Glomerular visceral epithelial cell (primary cell): ENCODE measurements at regions not wholly inside any gene's neighbourhood (a gene's known extent, or its start where the extent isn't known, plus 50 kb on each side); places are given as distances from the start of the nearest gene placed in this dataset.

ENCODE experiments used
- DNase-seq: peaks from one replicate; pipeline ENCODE4 v3.0.0-alpha.2; 2016; ENCODE audit errors: extremely low spot score

DNA sequence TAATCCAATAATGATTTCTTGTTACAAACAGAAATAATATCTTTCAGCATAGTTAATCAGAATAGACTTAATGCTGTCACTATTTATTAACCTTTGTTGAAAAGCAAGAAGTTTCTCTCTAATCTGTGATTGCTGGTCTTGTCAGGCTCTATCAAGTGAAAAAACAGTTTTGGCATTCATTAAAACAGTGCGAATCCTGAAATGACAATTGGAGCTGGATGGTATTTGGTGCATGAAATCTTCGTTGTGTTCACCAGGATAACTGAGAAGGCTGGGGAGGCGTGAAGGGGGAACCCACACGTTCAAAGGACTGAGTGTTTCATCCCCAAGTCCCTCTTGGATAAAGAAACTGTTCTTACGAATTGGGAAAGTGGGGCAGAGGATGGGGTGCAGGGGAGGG is 190.2 kb upstream of the MYL2 start:
- no peak for DNase-seq

DNA sequence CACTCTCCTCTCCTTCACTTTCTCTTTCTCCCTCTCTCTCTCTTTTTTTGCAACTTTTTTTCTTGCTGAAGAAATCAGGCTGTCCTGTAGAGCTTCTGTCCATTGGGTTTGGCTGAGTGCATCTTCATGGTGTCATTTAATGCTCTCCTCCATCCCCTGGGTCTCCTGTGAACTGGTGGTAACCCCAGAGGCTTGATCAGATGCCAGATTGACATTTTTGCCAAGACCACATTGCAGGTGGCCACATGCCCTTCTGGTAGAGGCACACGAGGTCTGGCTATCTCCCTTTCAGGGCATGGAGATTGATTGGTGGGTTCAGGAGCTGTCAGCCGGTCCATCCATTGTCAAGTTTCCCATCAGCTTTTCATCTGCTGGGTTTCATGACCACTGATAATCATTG is 188.3 kb upstream of the MYL2 start:
- no peak for DNase-seq

DNA sequence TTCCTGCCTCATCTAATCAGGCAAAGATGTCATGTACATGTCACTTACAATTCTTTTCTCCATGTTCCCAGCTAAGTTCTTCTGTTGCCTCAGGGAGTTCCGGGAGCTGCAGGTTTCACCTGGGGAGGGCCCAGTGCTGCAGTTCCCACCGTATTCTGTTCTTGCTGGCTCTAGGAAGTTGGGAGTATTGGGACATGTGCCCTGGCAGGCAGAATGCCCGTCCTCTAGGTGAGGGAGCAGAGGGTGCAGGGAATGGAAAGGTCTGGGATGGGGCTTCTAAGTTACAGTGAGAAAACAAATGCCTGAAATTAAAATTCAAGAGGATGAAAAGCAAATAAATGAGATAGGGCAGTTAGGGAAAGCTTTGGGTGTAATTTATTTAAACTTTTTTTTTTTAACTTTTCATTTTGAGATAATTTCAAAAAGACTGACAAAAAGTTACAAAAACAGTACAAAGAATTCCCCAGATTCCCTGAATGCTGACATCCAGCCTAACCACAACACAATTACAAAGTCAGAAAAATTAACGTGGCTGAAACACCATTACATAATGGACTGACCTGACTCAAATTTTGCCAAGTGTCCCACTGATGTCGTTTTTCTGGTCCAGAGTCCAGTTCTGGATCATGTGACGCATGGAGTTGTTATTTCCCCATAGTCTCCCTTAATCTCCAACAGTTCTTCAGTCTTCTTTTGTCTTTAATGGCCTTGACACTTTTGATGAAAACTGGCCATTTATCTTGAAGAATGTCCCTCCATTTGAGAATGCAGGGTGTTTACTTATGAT is 187.2 kb upstream of the MYL2 start:
- DNase-seq, result no peak

GRCh38 chr12:111105294-111105693 is 184.9 kb upstream of the MYL2 start:
- no peak for DNase-seq

DNA sequence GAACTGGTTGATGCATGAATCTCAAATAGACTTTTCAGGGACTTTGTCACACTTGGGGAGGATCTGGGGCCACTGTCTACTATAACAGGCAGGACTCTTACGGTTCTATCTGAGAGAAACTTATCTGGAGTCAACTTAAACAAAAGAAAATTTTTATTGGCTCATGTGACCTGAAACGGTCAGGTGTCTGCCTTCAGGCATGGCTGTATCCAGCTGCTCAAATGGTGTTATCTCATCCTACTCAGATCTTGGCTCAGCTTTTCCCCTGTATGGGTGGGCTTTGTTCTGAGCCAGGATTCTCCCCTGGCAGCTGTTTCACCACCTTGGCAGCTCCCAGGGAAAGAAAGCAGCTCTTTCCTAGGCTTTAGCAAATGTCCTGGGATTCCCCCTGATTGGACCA is 183.2 kb upstream of the MYL2 start:
- DNase-seq, result no peak

DNA sequence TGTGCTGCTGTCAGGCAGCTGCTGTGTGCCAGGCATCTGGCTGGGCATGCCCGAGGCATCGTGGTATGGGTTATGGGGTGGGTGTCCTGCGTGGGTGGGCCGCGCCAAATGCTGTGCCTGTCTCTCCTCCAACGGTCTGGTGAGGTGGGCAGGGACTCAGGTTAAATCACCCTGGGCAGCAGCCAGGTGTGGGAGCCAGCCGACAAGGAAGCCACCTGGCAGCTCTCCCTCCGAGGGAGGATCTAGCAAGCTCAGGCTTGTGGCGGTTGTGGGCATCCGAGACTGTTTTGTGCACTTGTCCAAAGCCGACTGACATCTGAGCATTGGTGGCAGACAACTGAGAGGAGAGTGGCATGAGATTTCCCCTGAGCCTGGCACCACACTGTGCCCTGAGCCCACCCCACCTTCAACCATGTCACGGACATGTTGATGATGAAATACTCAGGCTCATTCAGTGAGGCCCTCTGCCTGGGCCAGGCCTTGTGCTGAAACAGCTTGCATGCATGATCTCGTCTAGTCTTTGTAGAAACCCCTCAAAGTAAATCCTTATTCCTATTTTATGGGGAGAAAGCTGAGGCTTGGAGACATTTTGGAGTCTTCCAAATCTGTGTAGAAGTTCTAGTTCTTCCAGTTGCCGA is 181.8 kb upstream of the MYL2 start:
- no peak for DNase-seq

DNA sequence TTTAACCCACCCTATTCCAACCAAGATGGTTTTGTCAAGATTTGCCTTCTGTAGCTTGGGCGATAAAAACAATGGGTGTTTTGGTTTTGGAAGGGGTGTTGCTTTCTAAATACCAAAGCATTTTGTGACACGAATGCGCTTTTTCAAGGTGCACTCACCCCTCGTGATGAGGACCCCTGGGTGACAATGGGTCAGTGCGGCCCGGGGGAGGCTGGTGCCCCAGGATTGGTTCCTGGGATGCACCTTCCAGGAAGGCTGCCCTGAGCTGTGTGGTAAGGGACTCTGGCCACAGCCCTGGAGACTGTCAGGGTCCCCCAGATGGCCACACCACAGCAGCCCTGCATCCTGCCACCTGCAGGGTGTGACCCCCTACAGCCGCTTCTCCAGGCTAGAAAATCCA is 180.6 kb upstream of the MYL2 start:
- no peak for DNase-seq

DNA sequence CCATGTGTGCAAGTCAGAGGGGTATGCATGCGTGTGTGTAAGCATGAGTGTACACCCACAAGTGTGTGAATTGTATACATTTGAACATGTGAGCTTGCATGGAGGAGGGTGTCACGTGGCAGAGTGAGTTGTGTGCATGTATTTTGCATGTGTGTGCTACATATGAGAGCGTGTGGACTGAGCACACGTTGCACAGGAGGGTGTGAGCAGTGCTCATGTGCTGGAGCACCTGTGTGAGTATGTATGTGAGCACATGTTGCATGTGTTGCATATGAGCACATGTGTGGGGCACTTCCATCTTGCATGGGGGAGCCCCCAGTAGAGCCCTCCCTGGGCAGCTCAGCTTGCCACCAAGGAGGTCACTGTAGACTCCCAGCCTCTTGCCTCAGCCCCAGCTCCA is 180.2 kb upstream of the MYL2 start:
- no peak for DNase-seq

- DNase-seq, result no peak
Observed at GRCh38 chr12:111100003-111100402, 179.6 kb upstream of the MYL2 start.

DNA sequence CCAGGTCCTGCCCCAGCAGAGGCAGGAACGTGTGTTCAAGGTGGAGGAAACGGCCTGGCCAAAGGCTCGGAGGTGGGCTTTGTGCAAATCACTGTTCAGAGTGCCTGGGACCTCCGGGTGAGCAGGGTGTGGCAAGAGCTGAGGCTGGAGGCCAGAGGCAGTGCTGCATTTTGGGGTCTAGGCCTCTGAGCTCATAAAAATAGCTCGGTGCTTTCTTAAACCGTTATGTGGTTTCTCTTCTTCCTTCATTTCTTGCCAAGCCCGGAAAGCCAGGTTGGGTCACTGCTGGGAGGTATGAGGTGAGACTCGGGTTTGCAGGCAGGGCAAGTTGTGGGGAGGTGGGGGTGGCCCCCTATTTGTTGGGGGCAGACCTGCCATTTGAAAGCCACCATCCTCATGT is 178.8 kb upstream of the MYL2 start:
- DNase-seq, result no peak

DNA sequence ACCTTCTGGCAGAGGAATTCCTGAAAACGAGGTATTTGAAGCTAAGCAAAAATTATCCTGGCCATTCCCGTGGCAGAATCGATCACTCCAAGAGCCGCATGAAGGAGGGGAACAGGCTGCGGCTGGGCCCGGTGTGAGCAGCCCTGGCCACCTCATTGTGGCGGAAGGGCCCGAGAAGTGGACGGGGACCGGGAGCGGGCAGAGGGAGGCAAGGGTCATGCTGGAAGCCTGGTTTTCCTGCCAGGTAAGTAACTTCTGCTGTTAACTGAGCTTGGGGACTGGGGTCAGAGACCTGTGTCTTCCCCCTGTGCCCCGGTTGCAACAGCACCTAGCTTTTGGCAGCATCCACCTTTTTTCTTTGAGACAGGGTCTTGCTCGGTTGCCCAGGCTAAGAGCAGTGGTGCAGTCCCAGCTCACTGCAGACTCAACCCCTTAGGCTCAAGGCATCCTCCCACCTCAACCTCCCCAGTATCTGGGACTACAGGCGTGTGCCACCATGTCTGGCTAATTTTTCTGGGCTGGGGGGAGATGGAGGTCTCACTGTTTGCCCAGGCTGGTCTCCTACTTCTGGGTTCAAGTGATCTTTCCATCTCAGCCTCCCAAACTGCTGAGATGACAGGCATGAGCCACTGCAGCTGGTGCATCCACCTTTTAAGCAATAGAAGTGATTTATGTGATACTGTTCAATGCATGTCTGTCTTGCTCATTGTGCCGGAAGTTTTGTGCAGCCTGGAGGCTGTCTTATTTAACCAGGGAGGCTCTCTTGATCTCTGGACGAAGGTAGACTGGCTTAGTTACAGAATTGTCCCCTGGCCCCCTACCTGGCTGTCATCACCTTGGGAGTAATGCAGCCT is 174.0 kb upstream of the MYL2 start:
- no peak for DNase-seq

GRCh38 chr12:111093428-111094142 is 173.2 kb upstream of the MYL2 start:
- DNase-seq, result no peak

DNA sequence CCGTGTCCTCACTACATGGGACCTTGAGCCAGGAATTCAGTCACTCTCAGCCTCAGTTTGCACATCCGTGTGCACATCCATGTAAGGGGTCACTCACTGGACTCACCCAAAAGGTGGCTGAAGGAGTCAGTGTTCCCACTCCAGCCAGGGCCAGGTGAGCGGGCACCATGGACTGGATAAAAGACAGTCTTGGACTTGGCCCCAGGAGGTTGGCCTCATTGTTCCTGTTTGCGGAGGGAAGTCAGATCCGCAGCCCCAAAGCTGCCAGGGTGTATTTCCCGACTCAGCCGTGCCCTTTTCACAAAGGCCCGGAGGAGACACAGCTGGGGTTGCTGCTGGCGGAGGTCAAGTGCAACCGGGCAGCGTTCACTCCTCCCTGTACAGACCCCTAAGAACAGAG is 170.7 kb upstream of the MYL2 start:
- no peak for DNase-seq

GRCh38 chr12:111089616-111090015 is 169.2 kb upstream of the MYL2 start:
- DNase-seq, result no peak

DNA sequence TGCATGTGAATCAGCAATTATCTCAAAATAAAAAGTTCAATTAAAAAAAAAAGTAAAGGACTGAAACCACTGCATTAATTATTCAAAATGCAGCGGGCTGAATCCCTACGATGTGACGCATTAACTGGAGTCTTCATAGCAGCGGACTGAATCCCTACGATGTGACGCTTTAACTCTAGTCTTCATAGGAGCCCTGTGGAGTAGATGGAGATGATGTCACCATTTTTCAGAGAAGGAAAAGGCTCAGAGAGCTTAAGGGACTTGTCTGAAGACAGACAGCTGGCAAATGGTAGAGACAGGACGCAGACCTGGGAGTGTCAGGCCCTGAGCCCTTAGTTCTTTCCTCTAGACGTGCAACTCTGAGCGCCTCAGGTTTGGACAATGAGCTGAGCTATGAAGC is 168.0 kb upstream of the MYL2 start:
- DNase-seq, result no peak

- no peak for DNase-seq
Observed at GRCh38 chr12:111086947-111087700, 166.7 kb upstream of the MYL2 start.

DNA sequence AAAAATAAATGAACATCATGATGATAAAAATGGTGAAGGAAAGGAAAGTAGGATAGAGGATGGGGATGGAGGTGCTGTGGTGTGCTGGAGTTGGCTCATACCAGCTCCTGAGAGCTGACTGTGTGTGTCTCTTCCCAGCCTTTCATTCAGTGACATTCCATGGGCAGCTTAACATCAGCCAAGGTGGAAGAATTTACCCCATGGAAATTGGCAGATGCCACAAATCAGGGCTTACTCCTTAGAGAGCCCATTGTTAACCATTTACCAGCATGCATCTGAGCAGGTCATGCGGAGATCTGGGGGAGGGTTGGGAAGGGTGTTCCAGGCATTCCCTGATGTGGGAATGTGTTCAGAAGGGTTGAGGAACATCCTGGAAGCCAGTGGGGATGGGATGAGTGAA is 164.7 kb upstream of the MYL2 start:
- no peak for DNase-seq

DNA sequence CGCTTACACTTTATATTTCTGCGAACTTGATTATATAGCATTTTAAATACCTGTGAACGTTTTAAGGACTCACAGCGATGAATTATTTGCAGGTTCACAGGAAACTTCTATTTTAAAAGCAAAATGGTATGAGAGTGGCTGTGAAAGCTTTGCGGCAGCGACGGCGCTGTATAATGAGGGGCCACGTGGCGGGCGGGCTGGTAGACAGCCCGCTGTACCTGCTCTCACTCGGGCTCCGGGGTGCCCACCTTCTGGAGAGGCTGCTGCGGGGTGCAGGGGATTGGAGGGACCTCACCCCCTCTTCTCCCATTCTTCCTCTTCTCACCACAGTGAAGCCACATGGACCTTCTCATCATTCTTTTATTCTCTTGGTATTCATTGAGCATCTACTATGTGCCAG is 164.2 kb upstream of the MYL2 start:
- DNase-seq, result no peak

DNA sequence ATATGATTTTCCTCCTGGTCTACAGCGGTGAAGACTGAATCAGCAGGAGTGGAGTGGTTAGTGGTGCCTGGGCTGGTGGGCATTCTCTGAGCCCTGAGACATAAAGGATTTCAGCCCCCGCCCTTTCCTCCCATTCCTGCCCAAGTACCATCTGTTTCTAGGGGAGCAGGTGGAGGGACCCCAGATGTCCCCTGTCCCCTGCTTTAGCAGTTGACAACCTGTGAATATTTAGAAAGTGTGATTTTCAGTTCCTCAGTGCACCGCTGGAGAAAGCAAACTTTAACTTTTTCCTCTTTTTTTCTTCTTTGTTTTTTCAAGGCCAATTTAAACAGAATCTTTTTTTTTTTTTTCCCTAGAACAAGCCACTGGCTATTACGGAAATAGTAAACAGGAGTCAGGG is 163.8 kb upstream of the MYL2 start:
- no peak for DNase-seq

- no peak for DNase-seq
Observed at GRCh38 chr12:111081600-111081999, 161.2 kb upstream of the MYL2 start.

- DNase-seq, result no peak
Observed at GRCh38 chr12:111078731-111079130, 158.4 kb upstream of the MYL2 start.
